GM12864 (cell line): ENCODE measurements at regions not wholly inside any gene's neighbourhood (a gene's known extent, or its start where the extent isn't known, plus 50 kb on each side); places are given as distances from the start of the nearest gene placed in this dataset.

Experiments
- DNase-seq: peaks from one replicate; pipeline ENCODE4 v3.0.0-alpha.2; 2011; ENCODE audit warnings: low read depth
- H3K4me3 ChIP-seq: 2 replicates; pipeline ENCODE4 v1.5.1; 2011; ENCODE audit warnings: mild to moderate bottlenecking, low read depth, low read length, control low read depth
- CTCF ChIP-seq: IDR thresholded peaks from 2 replicates; pipeline ENCODE4 v1.5.1; 2011; ENCODE audit warnings: low read depth, mild to moderate bottlenecking, moderate library complexity, low read length, control low read depth, inconsistent platforms; ENCODE audit errors: missing control alignments

DNA sequence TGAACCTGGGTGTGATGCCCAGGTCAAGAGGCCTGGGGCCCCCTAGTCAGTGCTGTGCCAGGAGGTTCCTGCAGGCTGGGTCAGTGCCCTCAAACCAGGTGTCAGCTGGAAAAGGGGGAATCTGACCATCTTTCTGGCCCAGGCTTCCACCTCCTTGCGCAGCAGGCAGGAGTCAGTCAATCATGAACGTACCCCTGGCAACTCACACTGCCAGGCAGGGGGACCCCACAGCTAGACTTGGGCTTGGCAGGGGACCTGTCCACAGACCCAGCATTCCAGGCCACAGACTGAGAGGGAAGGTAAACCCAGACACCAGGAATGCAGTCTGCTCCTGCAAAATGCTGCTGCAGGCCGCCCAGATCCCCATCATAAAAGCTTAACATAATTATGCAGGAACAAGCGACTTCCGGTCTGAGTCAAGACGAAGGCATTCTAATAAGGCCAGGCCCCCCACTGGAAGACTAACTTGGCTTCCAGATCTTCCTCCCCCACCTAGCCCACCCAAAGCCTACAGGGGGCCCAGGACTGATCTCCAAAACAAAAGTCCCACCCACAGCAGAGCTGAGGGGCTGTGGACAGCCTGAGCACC is 156.3 kb downstream of the BCOR start:
- no peak for TF ChIP-seq CTCF
- no peak overlapping the region for H3K4me3 ChIP-seq
- no peak for DNase-seq

GRCh38 chrX:39944416-39944815 is 153.3 kb downstream of the BCOR start:
- no peak for TF ChIP-seq CTCF
- H3K4me3 ChIP-seq, result no peak overlapping the region
- no peak for DNase-seq

- no peak overlapping the region for H3K4me3 ChIP-seq
- no peak for DNase-seq
- no peak for TF ChIP-seq CTCF
Measured at GRCh38 chrX:39945709-39946108, 152.0 kb downstream of the BCOR start.

DNA sequence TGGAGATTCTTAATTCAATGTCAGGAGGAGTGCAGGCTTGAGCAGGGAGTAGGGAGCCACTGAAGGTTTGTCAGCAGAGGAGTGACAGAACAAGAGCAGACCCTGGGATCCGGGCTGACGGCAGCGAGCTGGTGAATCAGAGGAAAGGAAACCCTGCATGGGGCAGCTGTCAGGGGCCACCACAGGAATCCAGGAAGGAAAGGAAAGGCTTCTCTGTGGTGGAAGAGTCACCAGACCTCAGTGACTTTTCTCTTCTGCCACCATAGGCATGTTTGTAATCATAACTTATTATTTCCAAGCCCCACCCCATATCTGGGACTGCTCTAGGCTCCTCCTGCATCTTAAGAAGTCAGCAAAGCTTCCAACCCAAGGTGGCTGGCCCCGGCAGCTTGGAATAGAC is 150.9 kb downstream of the BCOR start:
- DNase-seq, result no peak
- no peak overlapping the region for H3K4me3 ChIP-seq
- no peak for TF ChIP-seq CTCF

- no peak for TF ChIP-seq CTCF
- no peak overlapping the region for H3K4me3 ChIP-seq
- DNase-seq, result no peak
Measured at GRCh38 chrX:39948582-39948981, 149.2 kb downstream of the BCOR start.

- DNase-seq, result no peak
- no peak for TF ChIP-seq CTCF
- no peak overlapping the region for H3K4me3 ChIP-seq
Measured at GRCh38 chrX:39950018-39950688, 147.6 kb downstream of the BCOR start.

- no peak for DNase-seq
- TF ChIP-seq CTCF, result no peak
Measured at GRCh38 chrX:39952989-39953388, 144.8 kb downstream of the BCOR start.

More at GRCh38 chrX:39952989-39953388, 144.8 kb downstream of the BCOR start:
- H3K4me3 ChIP-seq, result no peak overlapping the region
